A549 (cell line): ENCODE measurements at regions not wholly inside any gene's neighbourhood (a gene's known extent, or its start where the extent isn't known, plus 50 kb on each side); places are given as distances from the start of the nearest gene placed in this dataset.

ENCODE experiments used
- BCL3 ChIP-seq: fragments of >200 bp; sonication (Bioruptor Twin); formaldehyde crosslinking; IDR thresholded peaks from 3 replicates; pipeline ENCODE4 v1.6.1; 2016
- CTCF ChIP-seq: fragments of >200 bp; sonication (Bioruptor Twin); formaldehyde crosslinking; IDR thresholded peaks from 3 replicates; pipeline ENCODE4 v1.5.1; 2016
- FOSB ChIP-seq: fragments of 250-450 bp; sonication (Bioruptor Pico); IDR thresholded peaks from 2 replicates; pipeline ENCODE4 v1.5.0; 2020; ENCODE audit warnings: mild to moderate bottlenecking, moderate library complexity
- MAX ChIP-seq: IDR thresholded peaks from 2 replicates; pipeline ENCODE4 v1.6.1; 2012
- NFE2L2 ChIP-seq: fragments of 150-350 bp; conservative IDR thresholded peaks from 2 replicates; pipeline ENCODE4 v1.6.1; 2014; ENCODE audit warnings: low read length
- POLR2A ChIP-seq: IDR thresholded peaks from 2 replicates; pipeline ENCODE4 v1.6.1; 2012; ENCODE audit warnings: mild to moderate bottlenecking, low read length
- SMC3 ChIP-seq: fragments of >200 bp; sonication (Bioruptor Twin); formaldehyde crosslinking; IDR thresholded peaks from 3 replicates; pipeline ENCODE4 v1.6.1; 2018; ENCODE audit warnings: inconsistent platforms
- TF ChIP-seq, protein P1 (sequence below): IDR thresholded peaks from 2 replicates; pipeline ENCODE4 v1.6.1; 2012; ENCODE audit warnings: low read depth, borderline replicate concordance

DNA sequence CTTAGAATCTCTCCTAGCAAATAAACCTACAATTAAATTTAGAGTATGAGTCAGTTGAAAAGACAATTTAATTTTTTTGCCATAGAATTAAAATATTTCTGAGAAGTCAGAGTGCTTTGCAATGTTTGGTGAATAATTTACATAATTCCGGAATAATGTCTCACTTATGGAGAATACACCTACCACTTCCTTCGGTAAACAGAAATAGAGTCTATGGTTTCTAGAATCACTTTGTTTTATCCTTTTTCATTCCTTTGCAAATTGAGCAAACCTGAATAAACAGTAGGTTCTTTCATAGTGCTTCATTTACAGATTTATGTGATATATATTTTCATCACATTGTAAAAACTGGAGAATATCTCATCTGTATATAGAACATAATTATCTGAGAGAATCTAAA, 211.7 kb downstream of the PMAIP1 start:
- TF ChIP-seq SMC3 = no peak
- TF ChIP-seq CTCF = no peak
- TF ChIP-seq FOSB (CRISPR knock-in tag) = no peak
- TF ChIP-seq POLR2A = no peak
- TF ChIP-seq, protein P1, sequence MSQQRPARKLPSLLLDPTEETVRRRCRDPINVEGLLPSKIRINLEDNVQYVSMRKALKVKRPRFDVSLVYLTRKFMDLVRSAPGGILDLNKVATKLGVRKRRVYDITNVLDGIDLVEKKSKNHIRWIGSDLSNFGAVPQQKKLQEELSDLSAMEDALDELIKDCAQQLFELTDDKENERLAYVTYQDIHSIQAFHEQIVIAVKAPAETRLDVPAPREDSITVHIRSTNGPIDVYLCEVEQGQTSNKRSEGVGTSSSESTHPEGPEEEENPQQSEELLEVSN = no peak
- TF ChIP-seq NFE2L2 = no peak
- no peak for TF ChIP-seq MAX
- TF ChIP-seq BCL3 = no peak
